Stimulated activated CD8-positive, alpha-beta memory T cell treated with anti-CD3 and anti-CD28 coated beads, Interleukin-15, amount 100 ng/mL, for 24 hours (primary cell): ENCODE measurements at regions not wholly inside any gene's neighbourhood (a gene's known extent, or its start where the extent isn't known, plus 50 kb on each side); places are given as distances from the start of the nearest gene placed in this dataset.
"Not testable (repeated sequence)": the region's sequence is repeated elsewhere in the genome, so short reads cannot be mapped to it uniquely, and the experiment has no call there.

Source experiments
- DNase-seq: peaks from one replicate; pipeline ENCODE4 v3.0.0-alpha.2; 2020; ENCODE audit warnings: low read depth

DNA sequence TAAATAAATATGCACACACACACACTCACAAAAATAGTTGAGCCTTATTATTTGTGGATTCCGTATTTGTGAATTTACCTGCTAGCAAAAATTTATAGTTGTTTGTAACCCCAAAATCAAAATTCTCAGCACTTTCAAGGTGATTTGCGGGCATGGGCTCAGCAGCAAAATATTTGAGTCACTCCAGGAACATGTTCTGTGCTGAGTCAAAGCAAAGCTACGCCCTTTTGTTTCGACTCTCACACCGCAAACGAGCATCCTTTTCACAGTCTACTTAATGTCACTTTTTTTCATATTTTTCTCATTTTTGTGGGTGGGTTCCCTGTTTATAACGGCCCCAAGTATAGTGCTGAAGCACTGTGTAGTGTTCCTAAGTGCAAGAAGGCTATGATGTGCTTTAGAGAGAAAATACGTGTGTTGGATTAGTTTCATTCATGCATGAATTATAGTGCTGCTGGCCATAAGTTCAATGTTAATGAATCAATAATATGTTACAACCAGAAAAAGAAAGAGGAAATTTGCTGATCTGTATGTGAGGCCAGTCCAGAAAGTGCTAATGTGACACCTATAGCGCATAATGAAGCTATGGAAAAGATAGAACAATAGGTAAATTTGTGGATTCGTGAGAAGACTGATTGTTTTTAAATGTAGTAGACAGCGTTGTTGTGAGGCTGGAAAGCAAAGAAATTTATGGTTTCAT is 723.2 kb upstream of the AGA start:
- DNase-seq: no peak

DNA sequence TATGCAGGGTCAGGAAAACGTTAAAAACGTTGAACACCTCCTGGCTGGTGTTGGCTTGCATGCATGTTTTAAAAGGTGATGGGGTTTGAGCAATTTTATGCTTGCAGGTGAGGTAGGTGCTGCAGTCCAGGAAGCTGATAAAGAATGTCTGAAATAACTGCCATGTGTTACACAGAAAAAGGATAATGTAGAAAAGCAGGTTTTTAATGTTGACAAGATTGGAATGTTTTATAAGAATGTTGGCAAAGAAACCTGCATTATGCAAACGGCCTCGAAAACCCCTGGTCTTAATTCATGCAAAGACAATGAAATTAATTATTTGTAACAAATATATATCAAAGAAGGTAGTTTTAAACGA is 723.7 kb upstream of the AGA start:
- DNase-seq: no peak

DNA sequence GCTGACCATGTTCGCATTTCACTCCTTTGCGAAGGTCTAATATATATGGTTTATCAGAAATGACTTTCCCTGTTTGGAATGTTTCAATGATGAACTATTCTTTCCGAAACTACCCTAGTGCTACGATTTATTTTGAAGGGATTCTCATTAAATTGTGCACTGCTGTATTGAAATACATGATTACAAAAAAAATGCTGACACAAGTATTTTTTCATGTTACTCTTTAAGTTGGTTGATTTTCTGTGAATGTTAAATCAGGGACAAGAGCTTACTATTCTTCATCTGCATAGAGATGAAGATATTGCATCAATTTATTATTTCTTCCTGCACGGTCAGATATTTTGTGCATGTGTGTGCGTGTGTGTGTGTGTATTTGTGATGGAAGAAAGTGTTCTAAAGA is 731.5 kb upstream of the AGA start:
- no peak for DNase-seq

DNA sequence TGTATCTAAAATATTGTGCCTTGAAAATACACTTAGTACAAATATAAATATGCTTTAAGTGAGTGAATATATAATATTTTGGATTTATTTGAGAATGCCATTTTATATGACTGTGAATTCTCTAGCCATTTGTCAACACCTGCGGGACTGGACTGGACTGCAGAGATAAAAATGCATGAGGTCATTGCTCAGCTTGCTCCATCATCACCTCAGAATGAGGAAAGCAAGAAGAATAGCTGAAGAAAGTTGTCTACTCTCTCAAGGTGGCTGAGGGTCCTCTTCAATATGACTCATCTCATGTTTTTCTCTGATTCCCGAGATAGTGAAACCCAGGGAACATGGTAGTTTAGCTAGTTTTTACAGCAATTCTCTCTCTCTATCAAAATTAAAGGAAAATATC is 732.5 kb upstream of the AGA start:
- no peak for DNase-seq

DNA sequence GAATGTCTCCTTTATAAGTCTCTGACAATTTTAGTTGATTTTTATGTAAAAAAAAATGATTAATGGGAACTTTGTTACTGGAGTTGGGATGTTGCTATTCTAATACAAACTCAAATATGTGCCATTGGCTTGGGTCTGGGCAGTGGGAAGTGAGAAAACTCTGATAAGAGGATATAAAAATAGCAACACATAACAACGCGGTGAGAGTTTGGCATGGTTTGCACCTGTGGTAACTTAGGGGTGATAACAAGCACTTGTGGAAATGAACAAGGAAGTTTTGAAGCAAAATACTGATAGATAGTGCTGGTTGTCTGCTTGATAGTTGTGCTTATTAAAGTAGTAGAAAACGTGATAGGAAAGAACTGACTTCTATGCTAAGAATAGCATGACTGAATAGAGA is 743.3 kb upstream of the AGA start:
- no peak for DNase-seq

DNA sequence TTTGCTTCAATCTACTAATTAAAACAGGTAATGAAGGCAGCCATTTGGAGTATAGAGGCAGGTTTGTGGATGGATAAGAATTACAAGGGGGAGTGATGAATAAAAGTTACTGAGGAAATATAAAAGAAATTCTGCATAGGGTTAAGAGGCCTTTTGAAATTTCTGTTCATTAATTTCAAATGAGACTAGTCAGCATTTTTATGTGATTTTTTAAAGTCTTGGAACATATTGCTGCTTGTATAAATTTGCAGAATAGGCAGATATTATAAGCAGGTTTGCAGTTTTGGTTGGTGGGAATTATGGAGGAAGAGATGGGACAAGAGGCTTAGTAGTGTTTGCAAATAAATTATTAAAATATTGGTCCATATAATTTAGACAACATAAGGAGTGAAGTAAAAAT is 750.4 kb upstream of the AGA start:
- no peak for DNase-seq

DNA sequence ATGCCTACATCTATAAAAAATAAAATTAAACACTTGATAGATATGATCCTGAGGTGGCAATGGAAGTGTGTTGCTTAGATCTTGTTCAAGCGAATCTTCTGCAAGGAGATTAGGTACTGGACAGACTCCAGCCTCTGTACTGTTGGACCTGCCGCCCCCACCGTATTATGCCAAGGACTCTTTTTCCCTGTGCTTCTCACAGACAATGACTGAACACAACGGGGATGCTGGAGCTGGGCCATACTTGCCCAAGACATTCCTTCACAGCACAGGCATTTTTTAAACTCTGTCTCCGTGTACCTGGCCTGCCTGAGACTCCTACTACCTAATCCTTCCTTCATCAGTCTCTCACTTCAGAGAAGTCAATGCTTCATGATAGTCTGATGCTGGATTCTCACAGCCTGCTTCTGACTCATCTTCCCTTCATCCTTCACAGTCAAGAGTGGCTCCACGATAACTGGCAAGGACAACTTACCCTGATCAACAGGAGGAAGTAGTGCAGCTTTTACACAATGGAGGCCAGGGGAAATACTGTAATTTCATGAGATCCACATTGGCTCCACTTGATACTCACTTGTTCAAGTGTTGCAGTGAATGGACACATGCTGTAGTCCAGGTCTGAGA is 754.6 kb upstream of the AGA start:
- no peak for DNase-seq

DNA sequence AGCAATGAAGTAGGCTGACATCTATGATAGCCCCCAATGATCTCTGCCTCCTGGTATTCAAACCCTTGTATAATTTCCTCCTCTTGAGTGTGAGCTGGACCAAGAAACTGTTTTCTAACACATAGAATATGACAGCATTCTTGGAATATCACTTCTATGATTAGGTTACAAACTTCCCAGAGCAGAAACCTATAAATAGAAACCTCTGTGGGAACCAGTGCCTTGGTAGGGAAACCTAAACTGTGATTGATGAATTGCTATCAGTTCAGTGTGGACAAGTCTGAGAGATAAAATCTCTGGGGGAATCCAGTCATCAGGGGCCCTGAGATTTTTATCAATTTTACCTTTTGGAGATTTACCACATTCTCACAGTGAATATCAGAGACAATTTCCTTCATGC is 756.5 kb upstream of the AGA start:
- no peak for DNase-seq

DNA sequence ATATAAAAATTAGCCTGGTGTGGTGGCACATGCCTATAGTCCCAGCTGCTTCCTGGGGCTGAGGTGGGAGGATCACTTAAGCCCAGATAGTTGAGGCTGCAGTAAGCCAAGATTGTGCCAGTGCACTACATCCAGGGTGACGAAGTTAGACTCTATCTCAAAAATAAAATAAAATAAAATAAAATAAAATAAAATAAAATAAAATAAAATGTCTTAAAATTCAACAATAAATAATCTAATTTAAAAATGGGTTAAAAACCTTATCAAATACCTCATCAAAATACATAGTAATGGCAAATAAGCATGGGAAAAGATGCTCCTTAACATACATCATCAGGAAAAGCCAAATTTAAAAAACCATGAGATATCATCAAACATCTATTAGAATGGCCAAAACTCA is 760.2 kb upstream of the AGA start:
- no peak for DNase-seq

DNA sequence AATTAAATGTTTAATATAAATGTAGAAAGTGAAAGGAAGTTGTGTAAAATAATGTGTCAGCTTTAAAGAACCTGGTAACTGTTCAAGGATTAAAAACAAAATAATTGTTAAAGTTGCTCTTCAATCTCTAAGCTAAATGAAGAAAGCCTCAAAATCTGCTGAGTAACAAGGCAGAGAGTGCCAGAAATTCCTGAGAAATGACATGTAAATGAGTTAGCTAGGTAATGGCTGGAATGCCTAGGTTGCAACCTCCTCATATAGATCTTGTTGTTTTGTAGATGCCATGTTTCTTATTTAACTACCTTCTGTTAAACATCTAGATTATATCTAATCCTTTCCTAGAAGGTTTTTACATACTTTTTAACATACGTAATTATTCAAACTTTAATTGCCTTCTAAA is 763.6 kb upstream of the AGA start:
- DNase-seq: no peak

DNA sequence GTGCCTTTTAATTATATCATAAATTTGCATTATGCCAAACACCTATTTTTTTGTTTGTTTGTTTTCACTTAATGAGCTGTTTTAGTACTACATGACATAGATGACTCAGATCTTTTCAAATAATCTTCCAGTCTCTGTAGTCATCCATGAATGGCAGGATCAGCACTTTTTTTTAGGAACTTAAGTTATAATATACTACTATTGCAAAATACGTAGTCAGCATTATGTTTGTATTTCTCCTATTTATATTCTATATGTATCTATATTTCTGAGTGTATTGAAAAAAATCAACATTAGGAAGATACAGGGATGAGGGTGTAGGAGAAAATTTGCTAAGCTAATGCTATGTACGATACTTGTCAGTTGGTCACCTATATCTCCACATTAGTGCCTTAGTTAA is 773.1 kb upstream of the AGA start:
- no peak for DNase-seq

DNA sequence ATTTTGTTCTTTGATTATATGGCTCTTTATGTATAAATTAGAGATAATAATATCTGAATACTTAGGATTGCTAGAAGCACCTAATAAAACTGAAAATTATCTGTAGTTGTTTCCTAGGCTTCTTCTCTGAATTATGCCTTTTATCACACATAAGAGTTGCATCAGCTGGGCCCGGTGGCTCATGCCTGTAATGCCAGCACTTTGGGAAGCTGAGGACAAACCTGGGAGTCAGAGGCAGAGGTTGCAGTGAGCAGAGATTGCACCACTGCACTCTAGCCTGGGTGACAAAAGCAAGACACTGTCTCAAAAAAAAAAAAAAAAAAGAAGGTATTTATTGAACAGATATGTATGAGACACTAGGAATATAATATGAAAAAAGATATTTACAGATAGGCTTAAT is 773.5 kb upstream of the AGA start:
- no peak for DNase-seq

DNA sequence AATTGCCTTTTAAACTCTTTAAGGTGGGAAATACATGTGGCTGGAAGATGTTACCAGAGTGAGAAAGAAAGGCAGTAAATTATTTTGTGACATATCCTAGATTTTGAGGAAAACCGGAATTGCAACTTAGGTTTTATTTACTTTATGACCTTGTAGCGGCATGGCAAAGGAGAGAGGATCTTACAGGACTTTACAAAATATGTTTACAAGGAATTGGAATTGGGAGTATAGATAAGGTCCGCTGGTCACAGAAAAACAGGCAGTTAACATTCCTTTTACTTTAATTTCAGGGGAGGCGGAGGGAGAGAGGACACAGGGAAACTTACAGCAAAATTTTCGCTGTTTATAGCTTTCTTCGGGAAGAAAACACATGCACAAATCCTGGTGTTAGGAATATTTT is 784.2 kb upstream of the AGA start:
- not testable (repeated sequence) for DNase-seq

DNA sequence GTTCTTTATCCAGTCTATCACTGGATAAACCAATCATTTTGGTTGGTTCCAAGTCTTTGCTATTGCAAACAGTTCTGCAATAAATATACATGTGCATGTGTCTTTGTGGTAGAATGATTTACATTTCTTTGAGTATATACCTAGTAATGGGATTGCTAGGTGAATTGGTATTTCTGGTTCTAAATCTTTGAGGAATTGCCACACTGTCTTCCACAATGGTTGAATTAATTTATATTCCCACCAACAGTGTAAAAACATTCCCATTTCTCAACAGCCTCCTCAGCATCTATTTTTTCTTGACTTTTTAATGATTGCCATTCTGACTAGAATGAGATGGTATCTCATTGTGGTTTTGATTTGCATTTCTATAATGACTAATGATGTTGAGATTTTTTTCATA is 791.7 kb upstream of the AGA start:
- DNase-seq: no peak

DNA sequence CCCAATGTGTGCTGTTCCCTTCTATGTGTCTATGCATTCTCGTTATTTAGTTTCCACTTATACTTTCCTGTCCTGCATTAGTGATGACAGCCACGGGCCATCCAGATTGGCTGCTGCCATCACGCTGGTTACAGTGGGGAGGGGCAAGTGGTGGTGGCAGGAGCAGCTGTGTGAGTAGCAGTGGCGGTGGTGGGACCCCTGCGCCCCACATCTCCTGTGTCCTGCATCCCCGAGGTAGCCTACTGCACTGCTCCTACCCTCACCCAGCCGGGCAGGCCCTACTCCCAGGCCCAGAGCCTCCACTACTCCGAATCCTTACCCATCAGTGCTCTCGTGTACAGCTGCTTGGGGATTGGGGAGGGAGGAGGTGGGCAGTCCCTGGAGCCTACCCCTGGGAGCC is 798.7 kb upstream of the AGA start:
- DNase-seq: no peak

DNA sequence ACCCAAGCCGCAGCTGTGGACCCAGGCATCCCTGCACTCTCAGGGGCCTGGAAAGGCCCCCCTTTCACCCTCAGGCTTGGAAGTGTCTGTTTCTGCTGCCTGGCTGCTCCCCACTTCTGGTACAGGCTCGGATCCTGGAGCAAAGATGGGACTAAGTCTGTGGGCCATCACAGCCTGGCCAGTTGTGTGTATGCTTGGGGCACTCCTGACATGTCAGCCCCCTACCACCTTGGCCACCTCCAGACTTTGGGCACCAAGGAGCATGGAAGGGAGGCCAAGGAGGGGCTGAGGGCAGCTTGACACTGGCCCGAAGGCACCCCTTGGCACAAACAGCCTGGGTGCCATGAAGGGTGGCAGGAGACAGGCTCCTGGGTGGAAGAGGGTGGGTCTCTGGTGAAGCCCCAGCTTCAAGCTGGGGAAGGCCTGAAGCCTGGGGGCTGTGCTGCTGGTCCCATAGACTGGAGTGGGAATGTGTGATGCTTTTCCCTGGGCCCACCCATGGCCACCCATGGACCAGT is 799.4 kb upstream of the AGA start:
- DNase-seq: no peak

DNA sequence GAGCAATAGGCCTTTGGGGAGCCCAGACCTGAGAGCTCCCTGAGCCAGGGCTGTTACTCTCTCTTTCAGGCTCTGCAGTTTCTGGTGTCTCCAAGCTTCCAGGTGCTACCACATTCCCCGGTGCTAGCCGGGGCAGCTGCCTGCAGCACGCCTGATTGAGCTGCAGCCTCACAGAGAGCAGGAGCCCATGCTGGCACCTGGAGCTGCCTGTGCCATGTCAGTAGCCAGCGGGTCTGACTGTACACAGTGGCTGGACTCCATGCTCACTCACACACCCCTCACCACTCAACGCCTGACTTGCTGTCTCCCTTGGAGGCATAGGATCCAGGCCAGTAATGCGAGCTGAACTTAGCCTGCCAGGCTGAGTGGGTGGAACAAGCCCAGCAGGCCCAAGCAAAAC is 800.4 kb upstream of the AGA start:
- DNase-seq: no peak

DNA sequence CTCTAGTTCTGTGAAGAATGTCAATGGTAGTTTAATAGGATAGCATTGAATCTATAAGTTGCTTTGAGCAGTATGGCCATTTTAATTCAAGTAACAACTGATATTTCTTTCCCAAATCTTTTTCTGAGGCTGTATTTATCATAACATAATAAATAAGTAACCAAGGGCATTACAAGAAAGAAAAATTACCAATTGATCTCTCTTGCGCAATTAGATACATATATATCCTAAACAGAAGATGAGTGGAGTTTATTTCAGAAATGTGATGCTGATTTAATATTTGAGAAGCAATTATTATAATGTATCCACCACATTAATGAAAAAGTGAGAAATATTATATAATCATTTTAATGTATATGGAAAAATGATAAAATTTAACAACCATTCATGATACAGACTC is 802.5 kb upstream of the AGA start:
- DNase-seq: no peak

DNA sequence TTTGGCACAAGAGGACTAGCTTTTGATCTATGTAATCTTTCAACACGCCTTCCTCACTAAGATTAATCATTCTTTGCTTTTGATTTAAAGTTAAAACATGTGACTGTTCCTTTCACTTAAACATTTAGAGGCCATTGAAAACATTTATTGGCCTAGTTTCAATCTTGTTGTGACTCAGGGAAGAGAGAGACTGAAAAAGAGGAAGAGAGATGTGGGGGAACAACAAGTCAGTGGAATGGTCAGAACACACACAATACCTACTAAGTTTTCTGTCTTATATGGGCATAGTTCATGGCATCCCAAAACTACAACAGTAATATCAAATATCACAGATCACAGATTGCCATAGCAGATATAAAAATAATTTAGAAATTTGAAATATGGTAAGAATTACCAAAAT is 812.9 kb upstream of the AGA start:
- DNase-seq: no peak

DNA sequence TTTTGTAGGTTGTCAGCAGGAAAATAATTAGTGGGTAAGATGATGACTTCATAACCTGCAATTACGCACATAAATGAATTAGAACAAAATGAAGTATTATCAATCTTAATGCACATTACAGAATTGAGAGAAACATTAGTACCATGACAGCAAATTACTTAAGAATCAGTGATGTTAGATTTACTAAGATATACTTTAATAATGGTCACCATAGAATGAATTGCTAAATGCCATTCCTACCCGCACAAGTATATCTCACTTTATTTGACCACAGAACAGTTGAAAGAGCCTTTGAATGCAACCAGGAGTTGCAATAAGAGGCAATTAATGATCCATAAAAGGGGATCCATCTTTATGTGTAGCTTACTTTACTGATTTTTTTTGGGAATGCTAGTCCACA is 816.4 kb upstream of the AGA start:
- no peak for DNase-seq

DNA sequence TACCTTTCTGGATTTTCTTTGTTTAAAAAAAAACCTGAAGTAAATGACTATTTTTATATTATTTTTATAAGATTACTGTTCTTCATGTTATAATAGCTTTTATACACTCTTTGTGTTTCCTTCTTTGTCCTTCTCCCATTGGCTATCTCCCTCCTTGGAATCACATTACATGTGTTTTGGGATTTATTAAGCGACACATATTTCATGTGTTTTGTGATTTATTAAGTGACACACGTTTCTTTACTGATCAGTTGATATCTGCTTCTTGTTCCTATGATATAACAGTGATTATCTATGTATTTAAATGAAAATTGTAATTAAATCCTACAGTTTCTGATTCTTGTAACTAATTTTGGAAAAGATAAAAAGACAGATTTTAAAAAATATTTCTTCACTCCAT is 817.3 kb upstream of the AGA start:
- DNase-seq: no peak

DNA sequence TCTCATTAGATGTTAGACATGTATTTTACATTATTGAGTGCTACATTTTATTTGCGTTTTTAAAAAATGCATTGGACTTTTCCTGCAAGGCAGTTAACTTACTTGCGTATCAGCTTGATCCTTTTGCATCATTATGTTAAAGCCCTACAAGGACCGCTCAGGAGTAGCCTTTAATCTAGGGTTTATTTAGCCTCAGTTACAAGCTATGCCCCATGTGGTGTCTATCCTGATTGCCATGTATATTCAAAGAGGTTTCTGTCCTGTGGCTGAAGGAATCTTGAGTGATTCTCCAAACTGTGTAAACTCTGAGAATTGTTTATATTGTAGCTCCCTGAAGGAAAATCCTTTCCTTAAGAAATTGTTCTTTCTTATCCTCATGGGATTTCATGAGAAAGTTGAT is 821.8 kb upstream of the AGA start:
- no peak for DNase-seq

DNA sequence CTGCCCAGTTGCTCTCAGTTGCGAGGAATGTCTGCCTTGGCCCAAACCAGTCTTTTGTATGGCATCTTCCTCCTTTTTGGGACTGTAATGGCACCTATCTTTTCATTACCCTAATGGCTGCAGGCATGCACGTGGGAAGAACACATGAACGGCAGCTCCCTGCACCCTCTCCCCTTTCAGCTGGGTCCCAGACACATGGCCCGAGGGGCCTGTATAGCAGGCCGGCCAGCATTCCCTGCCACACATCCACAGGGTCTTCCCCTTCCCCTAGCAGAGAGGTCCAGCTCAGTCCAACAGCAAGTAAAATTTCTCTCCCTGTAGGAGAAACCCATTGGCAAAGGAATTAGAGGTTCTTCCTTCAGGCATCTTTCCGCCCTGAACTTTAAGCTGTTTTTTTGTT is 829.1 kb upstream of the AGA start:
- DNase-seq: no peak

DNA sequence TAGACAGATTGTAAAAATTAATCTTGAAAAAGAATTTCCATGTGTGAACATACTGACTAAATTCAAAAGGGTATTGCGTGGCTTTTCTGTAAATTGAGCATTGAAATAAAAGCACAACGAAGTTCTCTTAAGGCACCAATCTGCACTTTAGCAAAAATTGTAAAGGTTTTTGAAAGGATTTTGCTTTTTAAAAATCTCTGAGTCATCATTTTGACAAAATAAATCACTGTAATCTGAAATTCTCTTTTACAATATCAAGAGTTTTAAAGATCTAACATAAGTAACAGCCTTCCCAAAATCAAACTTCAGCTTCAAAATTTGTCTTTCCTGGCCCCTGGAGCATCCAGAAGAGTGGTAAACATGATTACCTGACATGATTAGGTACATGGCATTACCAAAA is 830.9 kb upstream of the AGA start:
- no peak for DNase-seq
